CD4-positive, alpha-beta T cell treated with Interleukin-6 at 100 ng/mL for 8 hours (primary cell): ENCODE measurements at regions not wholly inside any gene's neighbourhood (a gene's known extent, or its start where the extent isn't known, plus 50 kb on each side); places are given as distances from the start of the nearest gene placed in this dataset.
A peak's percentile ranks its signal among the peaks of the same experiment; 100 is the strongest.

ENCODE experiments used
- DNase-seq: peaks from one replicate; pipeline ENCODE4 v3.0.0-alpha.2; 2020; ENCODE audit warnings: mixed read lengths, low spot score

DNA sequence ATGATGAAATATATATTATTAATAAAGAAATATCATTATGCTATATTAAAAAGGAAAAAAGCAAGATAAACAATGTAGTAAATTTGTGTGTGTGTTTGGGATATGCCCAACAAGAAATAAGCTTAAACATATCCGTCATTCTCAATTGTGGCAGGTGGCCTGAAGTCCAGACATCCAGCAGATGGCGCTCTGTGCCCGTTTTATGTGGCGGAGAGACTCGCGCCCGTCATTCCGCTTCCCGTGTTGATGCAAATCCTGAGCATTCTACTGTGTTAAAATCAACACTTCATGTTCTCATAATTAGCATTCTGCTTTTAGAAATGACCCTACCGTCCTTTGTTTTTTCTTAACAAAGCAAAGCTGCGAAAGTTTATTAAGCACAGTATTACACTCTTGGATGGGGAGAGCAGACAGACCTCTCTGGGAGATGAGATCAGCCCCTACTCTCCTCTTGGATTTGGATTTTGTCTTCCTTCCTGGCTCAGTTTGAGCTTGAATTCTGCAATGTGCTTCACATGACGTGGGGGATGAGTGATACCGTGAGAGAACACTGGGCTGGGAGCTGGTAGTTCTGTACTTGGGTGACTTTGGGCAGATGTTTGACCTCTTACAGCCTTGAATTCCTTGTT, 125.8 kb downstream of the MCHR2 start:
- peak; percentile 51 for DNase-seq
